Prostate gland (tissue), 2 donors: ENCODE measurements at regions not wholly inside any gene's neighbourhood (a gene's known extent, or its start where the extent isn't known, plus 50 kb on each side); places are given as distances from the start of the nearest gene placed in this dataset.

Experiments used
- POLR2AphosphoS5 ChIP-seq: sonication (generic); formaldehyde crosslinking; IDR thresholded peaks from one replicate; pipeline ENCODE4 v1.6.1; 2017; ENCODE audit warnings: antibody characterized with exemption
- TF ChIP-seq, protein P1 (sequence below), 4 experiments: fragments of 200-600 bp in 2 of 4; fragments of 450-650 bp in 2 of 4; sonication (generic) in 2 of 4; IDR thresholded peaks; 1 replicate in 3 of 4; 2 replicates in 1 of 4; pipeline ENCODE4 v1.5.1; 2016 to 2019; ENCODE audit warnings: antibody characterized with exemption in 4 of 4, mild to moderate bottlenecking in 2 of 4, moderate library complexity in 2 of 4

DNA sequence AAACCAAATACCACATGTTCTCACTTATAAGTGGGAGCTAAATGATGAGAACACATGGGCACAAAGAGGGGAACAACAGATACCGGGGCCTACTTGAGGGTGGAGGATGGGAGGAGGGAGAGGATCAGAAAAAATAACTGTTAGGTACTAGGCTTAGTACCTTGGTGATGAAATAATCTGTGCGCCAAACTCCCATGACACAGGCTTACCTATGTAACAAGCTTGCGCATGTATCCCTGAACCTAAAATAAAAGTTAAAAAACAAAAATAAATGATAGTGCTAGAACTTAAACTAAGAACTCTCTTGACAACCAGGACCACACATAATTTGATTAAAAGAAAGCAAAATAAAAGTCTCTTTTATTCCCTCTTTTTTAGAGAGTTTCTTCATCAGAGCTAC lies 150.6 kb downstream of the CHIC2 start:
- TF ChIP-seq, protein P1, sequence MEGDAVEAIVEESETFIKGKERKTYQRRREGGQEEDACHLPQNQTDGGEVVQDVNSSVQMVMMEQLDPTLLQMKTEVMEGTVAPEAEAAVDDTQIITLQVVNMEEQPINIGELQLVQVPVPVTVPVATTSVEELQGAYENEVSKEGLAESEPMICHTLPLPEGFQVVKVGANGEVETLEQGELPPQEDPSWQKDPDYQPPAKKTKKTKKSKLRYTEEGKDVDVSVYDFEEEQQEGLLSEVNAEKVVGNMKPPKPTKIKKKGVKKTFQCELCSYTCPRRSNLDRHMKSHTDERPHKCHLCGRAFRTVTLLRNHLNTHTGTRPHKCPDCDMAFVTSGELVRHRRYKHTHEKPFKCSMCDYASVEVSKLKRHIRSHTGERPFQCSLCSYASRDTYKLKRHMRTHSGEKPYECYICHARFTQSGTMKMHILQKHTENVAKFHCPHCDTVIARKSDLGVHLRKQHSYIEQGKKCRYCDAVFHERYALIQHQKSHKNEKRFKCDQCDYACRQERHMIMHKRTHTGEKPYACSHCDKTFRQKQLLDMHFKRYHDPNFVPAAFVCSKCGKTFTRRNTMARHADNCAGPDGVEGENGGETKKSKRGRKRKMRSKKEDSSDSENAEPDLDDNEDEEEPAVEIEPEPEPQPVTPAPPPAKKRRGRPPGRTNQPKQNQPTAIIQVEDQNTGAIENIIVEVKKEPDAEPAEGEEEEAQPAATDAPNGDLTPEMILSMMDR (IDR thresholded peaks at IDR 0.05), result no peak
- TF ChIP-seq POLR2AphosphoS5, result no peak
